GM12865 (cell line): ENCODE measurements at regions not wholly inside any gene's neighbourhood (a gene's known extent, or its start where the extent isn't known, plus 50 kb on each side); places are given as distances from the start of the nearest gene placed in this dataset.
A peak's percentile ranks its signal among the peaks of the same experiment; 100 is the strongest.

Source experiments
- DNase-seq: peaks from one replicate; pipeline ENCODE4 v3.0.0; 2010; ENCODE audit warnings: low read depth
- H3K4me3 ChIP-seq: 2 replicates; pipeline ENCODE4 v1.5.1; 2011; ENCODE audit warnings: mild to moderate bottlenecking, low read depth, low read length, control low read depth
- TF ChIP-seq, protein P1 (sequence below): IDR thresholded peaks from 2 replicates; pipeline ENCODE4 v1.5.1; 2011; ENCODE audit warnings: low read length, control low read depth, low read depth, inconsistent platforms; ENCODE audit not compliant: insufficient read depth; ENCODE audit errors: missing control alignments

DNA sequence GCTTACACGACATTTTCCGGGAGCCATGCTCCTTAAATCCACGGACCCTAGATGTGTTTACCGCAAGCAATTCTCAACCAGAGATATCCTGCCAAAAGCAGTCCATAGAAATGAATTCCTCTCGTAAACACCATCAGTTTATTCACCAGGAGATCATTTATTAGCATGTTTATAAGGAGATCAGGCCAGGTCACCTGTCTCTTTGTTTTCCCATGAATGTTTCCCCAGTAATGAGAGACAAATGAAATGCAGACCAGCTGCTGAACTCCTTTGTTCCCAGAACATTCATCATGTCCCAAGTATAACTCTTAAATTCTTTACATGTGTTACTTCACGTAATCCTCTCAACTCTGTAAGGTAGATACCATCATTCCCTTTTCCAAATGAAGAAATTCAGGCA lies 137.1 kb downstream of the DDX53 start:
- DNase-seq: no peak
- TF ChIP-seq, protein P1, sequence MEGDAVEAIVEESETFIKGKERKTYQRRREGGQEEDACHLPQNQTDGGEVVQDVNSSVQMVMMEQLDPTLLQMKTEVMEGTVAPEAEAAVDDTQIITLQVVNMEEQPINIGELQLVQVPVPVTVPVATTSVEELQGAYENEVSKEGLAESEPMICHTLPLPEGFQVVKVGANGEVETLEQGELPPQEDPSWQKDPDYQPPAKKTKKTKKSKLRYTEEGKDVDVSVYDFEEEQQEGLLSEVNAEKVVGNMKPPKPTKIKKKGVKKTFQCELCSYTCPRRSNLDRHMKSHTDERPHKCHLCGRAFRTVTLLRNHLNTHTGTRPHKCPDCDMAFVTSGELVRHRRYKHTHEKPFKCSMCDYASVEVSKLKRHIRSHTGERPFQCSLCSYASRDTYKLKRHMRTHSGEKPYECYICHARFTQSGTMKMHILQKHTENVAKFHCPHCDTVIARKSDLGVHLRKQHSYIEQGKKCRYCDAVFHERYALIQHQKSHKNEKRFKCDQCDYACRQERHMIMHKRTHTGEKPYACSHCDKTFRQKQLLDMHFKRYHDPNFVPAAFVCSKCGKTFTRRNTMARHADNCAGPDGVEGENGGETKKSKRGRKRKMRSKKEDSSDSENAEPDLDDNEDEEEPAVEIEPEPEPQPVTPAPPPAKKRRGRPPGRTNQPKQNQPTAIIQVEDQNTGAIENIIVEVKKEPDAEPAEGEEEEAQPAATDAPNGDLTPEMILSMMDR: no peak
- no peak overlapping the region for H3K4me3 ChIP-seq

DNA sequence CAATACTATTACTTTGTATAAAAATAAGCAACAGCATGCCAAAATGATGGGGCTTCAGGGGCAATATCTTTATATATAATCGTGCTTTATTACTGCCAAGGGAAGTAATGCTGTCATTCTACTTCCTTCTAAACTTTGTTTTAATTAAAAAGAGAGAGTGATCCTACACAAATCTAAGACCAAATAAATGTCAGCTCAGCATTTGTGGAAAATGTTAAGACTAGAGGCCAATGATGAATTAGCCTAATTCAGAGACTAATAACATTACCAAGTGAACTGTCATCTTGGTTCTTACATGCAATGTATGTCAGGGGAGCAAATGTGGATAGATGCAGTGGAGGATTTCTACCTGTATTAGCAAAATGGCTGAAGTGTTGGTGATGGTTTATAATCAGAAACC lies 166.4 kb upstream of the PTCHD1 start:
- no peak for DNase-seq

GRCh38 chrX:23185951-23186350 lies 148.7 kb upstream of the PTCHD1 start:
- peak; percentile 5 for DNase-seq
- TF ChIP-seq, protein P1: no peak
- H3K4me3 ChIP-seq: no peak overlapping the region

More for the DNA sequence above, 166.4 kb upstream of the PTCHD1 start:
- no peak overlapping the region for H3K4me3 ChIP-seq
- TF ChIP-seq, protein P1: no peak

DNA sequence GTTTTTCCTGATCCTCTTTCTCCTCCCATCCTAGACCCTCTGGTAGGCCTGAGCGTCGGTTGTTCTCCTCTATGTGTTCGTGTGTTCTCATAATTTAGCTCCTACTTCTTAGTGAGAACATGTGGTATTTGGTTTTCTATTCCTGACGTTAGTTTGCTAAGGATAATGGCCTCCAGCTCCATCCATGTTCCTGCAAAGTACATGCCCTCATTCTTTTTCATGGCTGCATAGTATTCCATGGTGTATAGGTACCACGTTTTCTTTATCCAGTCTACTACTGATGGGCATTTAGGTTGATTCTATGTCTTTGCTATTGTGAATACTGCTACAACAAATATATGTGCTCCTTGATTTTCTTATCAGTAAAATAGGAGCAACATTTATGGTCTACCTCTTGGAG lies 146.8 kb upstream of the PTCHD1 start:
- H3K4me3 ChIP-seq: no peak overlapping the region
- no peak for DNase-seq
- TF ChIP-seq, protein P1: no peak

GRCh38 chrX:23194885-23195554 lies 139.6 kb upstream of the PTCHD1 start:
- TF ChIP-seq, protein P1: no peak
- DNase-seq: no peak
- H3K4me3 ChIP-seq: no peak overlapping the region

GRCh38 chrX:23195761-23196160 lies 138.9 kb upstream of the PTCHD1 start:
- TF ChIP-seq, protein P1: no peak
- DNase-seq: no peak

DNA sequence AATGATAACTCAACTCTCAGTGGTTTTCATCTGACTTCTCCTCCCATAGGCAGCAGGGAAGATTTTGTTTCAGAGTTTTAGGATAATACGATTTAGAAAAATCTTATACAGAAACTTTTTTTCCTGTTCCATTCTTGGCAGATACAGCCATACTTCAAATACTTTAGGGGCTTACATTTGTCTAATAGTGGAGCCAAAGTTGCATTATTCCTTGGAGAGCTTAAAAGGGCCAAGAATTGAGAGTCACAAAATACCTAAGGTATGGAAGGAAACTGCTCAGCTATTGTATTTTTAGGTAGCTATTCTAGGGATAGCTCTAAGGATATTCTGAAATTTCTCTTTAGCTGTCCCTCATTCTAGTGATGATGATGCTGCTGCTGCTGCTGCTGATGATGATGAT lies 132.9 kb upstream of the PTCHD1 start:
- no peak overlapping the region for H3K4me3 ChIP-seq
- DNase-seq: no peak
- TF ChIP-seq, protein P1: no peak

More at GRCh38 chrX:23195761-23196160, 138.9 kb upstream of the PTCHD1 start:
- H3K4me3 ChIP-seq: no peak overlapping the region
